Endothelial cell of umbilical vein (primary cell): ENCODE measurements at regions not wholly inside any gene's neighbourhood (a gene's known extent, or its start where the extent isn't known, plus 50 kb on each side); places are given as distances from the start of the nearest gene placed in this dataset.
"Not testable (repeated sequence)": the region's sequence is repeated elsewhere in the genome, so short reads cannot be mapped to it uniquely, and the experiment has no call there.

Experiments
- BruUV-seq: library from RNA; stranded (reverse); fragments of 400-500 nt; replicated peaks from 2 replicates; lab custom pipeline; 2021; lab: Mats Ljungman, UMichigan
- CTCF ChIA-PET: fragments of 300-600, 350-600 bp; sonication (Branson Sonifier 250); formaldehyde crosslinking; loops from one replicate; lab custom pipeline; 2021; ENCODE audit warnings: antibody characterized with exemption, inconsistent platforms; lab: Charles Lee
- POLR2A ChIA-PET: fragments of 300-600, 350-600 bp; sonication (Branson Sonifier 250); formaldehyde crosslinking; loops from one replicate; lab custom pipeline; 2021; ENCODE audit warnings: antibody characterized with exemption, inconsistent platforms; lab: Charles Lee
- DNase-seq: peaks from one replicate; pipeline ENCODE4 v3.0.0-alpha.2; 2011; ENCODE audit warnings: low read depth, low spot score
- FAIRE-seq: peaks from 2 replicates; lab custom pipeline; 2011; peaks lifted over from hg19 to GRCh38; lab: Jason Lieb, UNC
- H2AFZ ChIP-seq: 2 replicates; pipeline ENCODE4 v1.6.0; 2012; ENCODE audit warnings: low read depth, low read length, control low read depth, inconsistent platforms
- H3K27ac ChIP-seq: 2 replicates; pipeline ENCODE4 v1.5.1; 2011; ENCODE audit warnings: low read depth, mild to moderate bottlenecking, control low read depth, low read length, moderate library complexity; ENCODE audit not compliant: insufficient read depth
- H3K27me3 ChIP-seq, 2 experiments: 2 replicates each; pipeline versions ENCODE4 v1.6.0 to v1.6.1; 2011; ENCODE audit warnings: low read length in 2 of 2, mixed read lengths in 1 of 2; ENCODE audit not compliant: control insufficient read depth in 2 of 2, insufficient read depth in 2 of 2
- H3K36me3 ChIP-seq, 2 experiments: 2 replicates in 1 of 2; 3 replicates in 1 of 2; pipeline ENCODE4 v1.5.1; 2011; ENCODE audit warnings: low read length in 2 of 2, mild to moderate bottlenecking in 1 of 2, moderate library complexity in 1 of 2; ENCODE audit not compliant: control insufficient read depth in 2 of 2, insufficient read depth in 2 of 2; ENCODE audit errors: extremely low read depth in 1 of 2
- H3K4me1 ChIP-seq: 3 replicates; pipeline ENCODE4 v1.5.1; 2011; ENCODE audit warnings: mild to moderate bottlenecking, low read length; ENCODE audit not compliant: control insufficient read depth, insufficient read depth; ENCODE audit errors: extremely low read depth
- H3K4me2 ChIP-seq: 2 replicates; pipeline ENCODE4 v1.6.1; 2011; ENCODE audit warnings: low read length, control low read depth, mixed read lengths; ENCODE audit not compliant: insufficient read depth
- H3K4me3 ChIP-seq, 3 experiments: fragments of 200-600 bp in 1 of 3; sonication (generic), shearing (Covaris generic) in 1 of 3; replicated peaks in 1 of 3; 2 replicates each; pipeline ENCODE4 v1.5.1; 2011 to 2016; ENCODE audit warnings: control low read depth in 3 of 3, low read length in 3 of 3, mild to moderate bottlenecking in 2 of 3, inconsistent platforms in 1 of 3, low read depth in 1 of 3, moderate library complexity in 1 of 3; ENCODE audit not compliant: insufficient read depth in 1 of 3
- H3K79me2 ChIP-seq: 2 replicates; pipeline ENCODE4 v1.6.0; 2012; ENCODE audit warnings: low read length, inconsistent platforms; ENCODE audit not compliant: control insufficient read depth, insufficient read depth
- H3K9ac ChIP-seq: replicated peaks from 2 replicates; pipeline ENCODE3; 2011; ENCODE audit warnings: low read length, control low read depth; ENCODE audit not compliant: insufficient read depth; ENCODE audit errors: extremely low read depth
- H3K9me1 ChIP-seq: replicated peaks from 3 replicates; pipeline ENCODE4 v1.6.0; 2011; ENCODE audit warnings: mild to moderate bottlenecking, low read length; ENCODE audit not compliant: control insufficient read depth, insufficient read depth; ENCODE audit errors: extremely low read depth
- H3K9me3 ChIP-seq: replicated peaks from 2 replicates; pipeline ENCODE4 v1.5.1; 2012; ENCODE audit warnings: low read length, inconsistent platforms; ENCODE audit not compliant: control insufficient read depth, insufficient read depth
- H4K20me1 ChIP-seq: replicated peaks from 2 replicates; pipeline ENCODE3; 2011; ENCODE audit warnings: mild to moderate bottlenecking, low read length; ENCODE audit not compliant: control insufficient read depth, insufficient read depth; ENCODE audit errors: extremely low read depth
- EZH2 ChIP-seq: IDR thresholded peaks from 2 replicates; pipeline ENCODE4 v1.6.1; 2012; ENCODE audit warnings: borderline replicate concordance, low read depth, mild to moderate bottlenecking, moderate library complexity, low read length, inconsistent platforms; ENCODE audit not compliant: severe bottlenecking
- FOS ChIP-seq: IDR thresholded peaks from 2 replicates; pipeline ENCODE4 v1.6.1; 2011; ENCODE audit warnings: mild to moderate bottlenecking, low read length, moderate library complexity, borderline replicate concordance; ENCODE audit not compliant: insufficient read depth
- GATA2 ChIP-seq: IDR thresholded peaks from 2 replicates; pipeline ENCODE4 v1.7.0; 2011; ENCODE audit warnings: low read depth, mild to moderate bottlenecking, moderate library complexity, mixed read lengths, low read length; ENCODE audit not compliant: insufficient read length, insufficient read depth
- MYC ChIP-seq: IDR thresholded peaks from one replicate; pipeline ENCODE4 v1.6.1; 2011; ENCODE audit warnings: mild to moderate bottlenecking, low read depth, low read length
- POLR2A ChIP-seq: IDR thresholded peaks from 2 replicates; pipeline ENCODE4 v1.6.1; 2012; ENCODE audit warnings: low read depth, mild to moderate bottlenecking, control low read depth, low read length
- POLR2AphosphoS5 ChIP-seq: IDR thresholded peaks from 2 replicates; pipeline ENCODE4 v1.6.1; 2012; ENCODE audit warnings: low read depth, mild to moderate bottlenecking, control low read depth, low read length, moderate library complexity; ENCODE audit not compliant: insufficient read depth
- dilution Hi-C: fragments of 300-500 bp; cut with MboI; formaldehyde crosslinking; loops from one replicate; pipeline ENCODE4 v1.15.0; 2019; ENCODE audit warnings: low sequenced_read_pairs; ENCODE audit not compliant: extremely low pct_ligation_motif_present
- intact Hi-C: fragments of 100-400 bp; cut with micrococcal nuclease; formaldehyde crosslinking; loops from one replicate; pipeline ENCODE4 v1.10.0; 2022
- TF ChIP-seq, protein P1 (sequence below): IDR thresholded peaks from 2 replicates; pipeline ENCODE4 v1.6.1; 2011; ENCODE audit not compliant: insufficient read depth, insufficient read length
- TF ChIP-seq, protein P2 (sequence below), 2 donors: IDR thresholded peaks; 1 replicate in 1 of 2; 2 replicates in 1 of 2; pipeline ENCODE4 v1.5.1; 2011; ENCODE audit warnings: low read length in 2 of 2, mild to moderate bottlenecking in 2 of 2, moderate library complexity in 2 of 2, control low read depth in 1 of 2, inconsistent platforms in 1 of 2, low read depth in 1 of 2; ENCODE audit not compliant: insufficient read depth in 1 of 2; ENCODE audit errors: extremely low read depth in 1 of 2

DNA sequence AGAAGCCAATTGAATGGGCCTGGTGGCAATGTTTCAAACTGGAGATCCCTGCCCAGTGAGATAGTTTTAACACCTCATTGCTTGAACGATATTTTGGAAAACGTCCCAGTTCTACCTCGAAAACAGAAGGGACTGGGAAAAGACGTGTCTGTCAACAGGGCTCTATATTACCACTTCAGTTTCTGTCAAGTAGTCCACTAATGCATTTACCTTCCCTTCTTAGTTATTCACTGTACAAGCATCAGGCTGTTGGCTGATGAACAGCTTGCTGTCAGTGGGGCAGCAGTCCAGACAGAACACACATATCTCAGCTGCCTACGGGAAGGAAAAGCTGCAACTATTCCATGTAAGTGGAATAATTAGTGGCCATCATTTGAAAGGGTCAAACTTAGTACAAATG lies 794.7 kb upstream of the GBE1 start:
- DNase-seq (no peak), FAIRE-seq (no peak)
- Histone ChIP-seq H3K4me2 (no peak overlapping the region), H3K4me3 (no peak overlapping the region), H3K9me1 (no peaks in the 10 kb centered on the region), H3K36me3 (no peaks in the 10 kb centered on the region), H3K4me1 (no peaks in the 10 kb centered on the region), H2AFZ (no peak overlapping the region), H3K9me3 (no peaks in the 10 kb centered on the region), H3K27me3 (no peaks in the 10 kb centered on the region), H4K20me1 (no peaks in the 10 kb centered on the region), H3K79me2 (no peaks in the 10 kb centered on the region), H3K27ac (no peak overlapping the region), H3K9ac (no peak overlapping the region)
- ChIA-PET POLR2A (no interaction called here), CTCF (no interaction called here)
- dilution Hi-C loops, result no loop called here
- BruUV-seq, result no TSS peak
- intact Hi-C loops, result no loop called here
- TF ChIP-seq POLR2AphosphoS5 (no peak), GATA2 (no peak), POLR2A (no peak), EZH2 (no peak), MYC (no peak), FOS (no peak)
- TF ChIP-seq, protein P1, sequence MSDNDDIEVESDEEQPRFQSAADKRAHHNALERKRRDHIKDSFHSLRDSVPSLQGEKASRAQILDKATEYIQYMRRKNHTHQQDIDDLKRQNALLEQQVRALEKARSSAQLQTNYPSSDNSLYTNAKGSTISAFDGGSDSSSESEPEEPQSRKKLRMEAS, result no peak
- TF ChIP-seq, protein P2, sequence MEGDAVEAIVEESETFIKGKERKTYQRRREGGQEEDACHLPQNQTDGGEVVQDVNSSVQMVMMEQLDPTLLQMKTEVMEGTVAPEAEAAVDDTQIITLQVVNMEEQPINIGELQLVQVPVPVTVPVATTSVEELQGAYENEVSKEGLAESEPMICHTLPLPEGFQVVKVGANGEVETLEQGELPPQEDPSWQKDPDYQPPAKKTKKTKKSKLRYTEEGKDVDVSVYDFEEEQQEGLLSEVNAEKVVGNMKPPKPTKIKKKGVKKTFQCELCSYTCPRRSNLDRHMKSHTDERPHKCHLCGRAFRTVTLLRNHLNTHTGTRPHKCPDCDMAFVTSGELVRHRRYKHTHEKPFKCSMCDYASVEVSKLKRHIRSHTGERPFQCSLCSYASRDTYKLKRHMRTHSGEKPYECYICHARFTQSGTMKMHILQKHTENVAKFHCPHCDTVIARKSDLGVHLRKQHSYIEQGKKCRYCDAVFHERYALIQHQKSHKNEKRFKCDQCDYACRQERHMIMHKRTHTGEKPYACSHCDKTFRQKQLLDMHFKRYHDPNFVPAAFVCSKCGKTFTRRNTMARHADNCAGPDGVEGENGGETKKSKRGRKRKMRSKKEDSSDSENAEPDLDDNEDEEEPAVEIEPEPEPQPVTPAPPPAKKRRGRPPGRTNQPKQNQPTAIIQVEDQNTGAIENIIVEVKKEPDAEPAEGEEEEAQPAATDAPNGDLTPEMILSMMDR (IDR thresholded peaks at IDR 0.05; ENCODE audit: extremely low read depth in 1 of 2, insufficient read depth in 1 of 2, low read depth in 1 of 2, low read length in 2 of 2), result no peak

DNA sequence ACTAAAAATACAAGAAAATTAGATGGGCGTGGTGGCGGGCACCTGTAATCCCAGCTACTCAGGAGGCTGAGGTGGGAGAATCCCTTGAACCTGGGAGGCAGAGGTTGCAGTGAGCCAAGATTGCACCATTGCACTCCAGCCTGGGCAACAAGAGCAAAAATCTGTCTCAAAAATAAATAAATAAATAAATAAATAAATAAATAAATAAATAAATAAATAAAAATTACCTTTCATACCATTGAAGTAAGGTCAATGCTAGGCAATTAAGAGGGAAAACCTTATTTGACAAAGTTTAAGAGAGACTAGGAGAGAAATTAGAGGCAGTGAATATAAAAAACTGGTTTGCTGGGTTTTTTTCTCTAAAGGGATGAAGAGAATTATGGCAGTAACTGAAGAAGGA lies 781.1 kb upstream of the GBE1 start:
- H3K36me3 ChIP-seq, H2AFZ ChIP-seq, dilution Hi-C loops, H3K9ac ChIP-seq, H3K79me2 ChIP-seq, intact Hi-C loops, H3K27me3 ChIP-seq, DNase-seq, H4K20me1 ChIP-seq, H3K4me1 ChIP-seq, BruUV-seq, H3K9me1 ChIP-seq, FAIRE-seq, POLR2A ChIA-PET, H3K4me2 ChIP-seq, H3K27ac ChIP-seq, H3K9me3 ChIP-seq, CTCF ChIA-PET, H3K4me3 ChIP-seq: not testable (repeated sequence)
